GM10266 (cell line): ENCODE measurements at regions not wholly inside any gene's neighbourhood (a gene's known extent, or its start where the extent isn't known, plus 50 kb on each side); places are given as distances from the start of the nearest gene placed in this dataset.

Source experiments
- DNase-seq: peaks from one replicate; pipeline ENCODE4 v3.0.0; 2012; ENCODE audit errors: extremely low spot score
- TF ChIP-seq, protein P1 (sequence below): IDR thresholded peaks from 2 replicates; pipeline ENCODE4 v1.5.1; 2012; ENCODE audit warnings: mild to moderate bottlenecking, low read depth; ENCODE audit not compliant: control insufficient read depth, insufficient read depth; ENCODE audit errors: missing control alignments

DNA sequence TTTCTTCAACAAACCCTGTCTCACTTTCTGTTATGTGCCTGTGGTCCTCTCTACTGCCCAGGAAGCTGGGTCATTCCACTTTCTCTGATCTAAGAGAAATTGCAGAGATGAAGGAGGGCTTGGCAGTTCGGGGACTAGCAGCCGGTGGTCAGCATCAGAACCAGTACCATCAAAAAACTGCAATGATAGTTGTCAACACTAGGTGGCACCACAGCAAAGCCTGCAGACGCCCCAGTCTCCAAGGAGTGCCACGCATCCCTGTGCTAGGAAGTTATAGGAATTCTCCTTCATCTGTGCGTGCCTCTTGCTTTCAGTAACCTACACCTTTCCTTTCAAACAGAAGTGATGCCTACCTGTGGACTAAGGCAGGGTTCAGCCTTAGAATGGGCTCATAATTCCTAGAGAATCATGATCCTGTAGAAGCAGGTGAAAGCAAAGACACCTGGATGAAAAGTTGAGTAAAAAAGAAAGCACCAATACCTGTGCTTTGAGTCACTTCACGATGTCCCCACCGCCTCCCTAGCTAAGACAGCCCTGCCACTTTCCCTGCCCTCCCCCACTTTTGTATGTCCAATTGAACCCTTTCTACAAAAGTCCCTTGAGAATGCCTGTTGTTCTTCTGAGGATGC is 129.2 kb downstream of the ADAMTS1 start:
- DNase-seq = peak; percentile 16
- TF ChIP-seq, protein P1, sequence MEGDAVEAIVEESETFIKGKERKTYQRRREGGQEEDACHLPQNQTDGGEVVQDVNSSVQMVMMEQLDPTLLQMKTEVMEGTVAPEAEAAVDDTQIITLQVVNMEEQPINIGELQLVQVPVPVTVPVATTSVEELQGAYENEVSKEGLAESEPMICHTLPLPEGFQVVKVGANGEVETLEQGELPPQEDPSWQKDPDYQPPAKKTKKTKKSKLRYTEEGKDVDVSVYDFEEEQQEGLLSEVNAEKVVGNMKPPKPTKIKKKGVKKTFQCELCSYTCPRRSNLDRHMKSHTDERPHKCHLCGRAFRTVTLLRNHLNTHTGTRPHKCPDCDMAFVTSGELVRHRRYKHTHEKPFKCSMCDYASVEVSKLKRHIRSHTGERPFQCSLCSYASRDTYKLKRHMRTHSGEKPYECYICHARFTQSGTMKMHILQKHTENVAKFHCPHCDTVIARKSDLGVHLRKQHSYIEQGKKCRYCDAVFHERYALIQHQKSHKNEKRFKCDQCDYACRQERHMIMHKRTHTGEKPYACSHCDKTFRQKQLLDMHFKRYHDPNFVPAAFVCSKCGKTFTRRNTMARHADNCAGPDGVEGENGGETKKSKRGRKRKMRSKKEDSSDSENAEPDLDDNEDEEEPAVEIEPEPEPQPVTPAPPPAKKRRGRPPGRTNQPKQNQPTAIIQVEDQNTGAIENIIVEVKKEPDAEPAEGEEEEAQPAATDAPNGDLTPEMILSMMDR = peak; percentile 56

DNA sequence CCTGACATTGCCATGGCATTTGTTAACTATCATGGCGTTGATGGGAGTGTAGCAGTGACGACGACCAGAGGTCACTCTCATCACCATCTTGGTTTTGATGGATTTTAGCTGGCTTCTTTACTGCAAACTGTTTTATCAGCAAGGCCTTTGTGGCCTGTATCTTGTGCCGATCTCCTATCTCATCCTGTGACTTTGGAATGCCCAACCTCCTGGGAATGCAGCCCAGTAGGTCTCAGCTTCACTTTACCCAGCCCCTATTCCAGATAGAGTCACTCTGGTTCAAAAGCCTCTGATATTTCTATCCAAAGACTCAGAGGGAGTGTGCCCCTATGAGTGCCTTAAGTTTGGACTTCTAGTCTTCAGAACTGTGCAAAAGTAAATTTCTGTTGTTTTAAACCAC is 130.1 kb downstream of the ADAMTS1 start:
- TF ChIP-seq, protein P1 = no peak
- no peak for DNase-seq

DNA sequence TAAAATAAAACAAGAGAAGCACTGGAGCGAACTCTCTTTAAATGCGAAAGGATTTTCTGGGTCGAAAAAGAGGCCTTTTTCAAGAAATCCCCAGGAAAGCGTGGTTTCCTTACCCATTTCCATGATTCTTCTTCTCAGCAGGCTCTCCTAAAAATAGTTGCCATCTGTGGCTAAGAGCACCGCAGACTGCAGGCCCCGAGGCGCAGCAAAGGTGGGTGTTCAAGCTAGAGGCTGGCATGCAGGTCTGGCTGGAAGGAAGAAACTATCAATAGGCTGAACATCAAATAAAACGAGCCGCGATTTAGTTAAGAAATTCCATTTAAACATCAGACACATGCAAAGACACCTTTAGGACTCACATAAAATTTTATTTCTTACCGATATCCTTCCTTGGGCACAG is 135.1 kb downstream of the ADAMTS1 start:
- TF ChIP-seq, protein P1 = no peak
- no peak for DNase-seq

DNA sequence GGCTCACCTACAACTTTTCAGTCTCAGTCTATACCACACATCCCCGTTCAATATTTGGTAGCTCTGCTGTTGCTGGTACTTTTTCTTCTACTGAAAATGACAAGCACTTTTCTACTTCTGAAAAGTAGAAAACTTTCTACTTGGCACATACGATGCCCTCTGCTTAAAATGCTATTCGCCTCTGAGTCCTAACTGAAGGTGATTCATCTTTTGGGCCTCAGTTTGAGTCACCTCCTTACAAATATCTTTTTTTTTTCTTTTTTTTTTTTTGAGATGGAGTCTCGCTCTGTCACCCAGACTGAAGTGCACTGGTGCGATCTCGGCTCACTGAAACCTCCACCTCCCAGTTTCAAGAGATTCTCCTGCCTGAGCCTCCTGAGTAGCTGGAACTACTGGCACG is 136.0 kb upstream of the CYYR1 start:
- TF ChIP-seq, protein P1 = no peak
- no peak for DNase-seq

DNA sequence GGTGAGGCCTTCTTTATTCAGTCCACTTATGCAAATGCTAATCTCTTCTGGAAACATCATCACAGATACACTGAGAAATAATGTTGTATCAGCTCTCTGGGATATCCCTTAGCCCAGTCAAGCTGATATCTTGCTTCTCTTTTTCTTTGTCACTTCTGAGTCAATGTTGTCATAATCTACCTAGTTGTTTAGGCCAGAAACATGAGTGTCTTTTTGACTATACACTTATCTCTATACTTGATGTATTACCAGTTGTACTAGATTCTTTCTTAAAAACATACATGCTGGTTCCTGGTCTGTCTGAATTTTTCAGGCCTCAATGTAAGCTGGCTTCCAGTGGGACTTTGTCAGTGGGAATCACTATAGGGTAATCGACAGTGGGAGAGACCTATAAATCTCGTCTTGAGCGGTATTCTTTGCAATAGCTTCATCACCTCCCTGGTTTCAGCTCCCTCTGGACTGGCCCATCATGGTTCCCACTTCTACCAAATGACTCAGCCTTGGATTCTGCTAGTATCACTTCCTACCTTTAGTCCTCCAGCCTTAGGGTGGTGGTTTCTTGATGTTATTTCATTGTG is 135.2 kb upstream of the CYYR1 start:
- TF ChIP-seq, protein P1 = no peak

DNA sequence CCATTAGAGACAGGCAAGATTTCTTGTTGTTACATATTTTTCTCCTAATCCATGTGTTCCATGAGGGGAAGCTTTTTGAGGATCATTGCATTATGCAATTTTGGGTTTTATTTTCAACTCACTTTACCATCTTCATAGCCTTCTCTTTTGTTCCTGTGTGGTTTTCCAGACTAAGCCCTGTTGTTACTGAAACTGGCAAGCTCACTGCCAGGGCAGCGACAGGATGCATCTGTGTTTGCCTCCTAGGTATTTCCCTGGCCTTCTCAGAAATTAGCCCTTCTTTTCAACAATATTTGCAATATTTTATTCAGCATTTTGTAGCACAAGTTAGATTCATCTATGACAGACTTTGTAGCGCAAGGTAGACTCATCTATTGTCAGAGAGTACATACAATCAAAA is 134.2 kb upstream of the CYYR1 start:
- no peak for DNase-seq
- TF ChIP-seq, protein P1 = no peak

More for the DNA sequence above, 135.2 kb upstream of the CYYR1 start:
- no peak for DNase-seq

DNA sequence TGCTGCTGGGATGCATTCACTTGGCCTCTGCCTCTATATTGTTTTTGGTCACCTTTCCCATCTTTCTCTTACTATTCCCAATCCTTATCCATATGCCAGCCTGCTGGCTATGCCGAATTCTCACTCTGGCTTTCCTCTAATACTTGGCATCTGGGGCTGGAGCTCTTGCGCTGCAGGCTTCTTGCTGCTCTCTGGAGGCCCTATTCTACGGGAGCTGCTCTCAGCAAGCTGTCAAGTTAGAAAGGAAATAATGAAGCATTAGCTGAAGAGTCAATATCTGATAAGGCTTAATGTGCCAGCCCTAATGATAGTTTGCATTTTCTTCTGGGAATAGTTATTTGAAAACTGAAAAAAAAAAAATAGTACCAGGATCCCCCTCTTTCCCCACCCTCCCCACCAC is 125.3 kb upstream of the CYYR1 start:
- DNase-seq = no peak
- TF ChIP-seq, protein P1 = no peak
